ENCODE measurements at regions not wholly inside any gene's neighbourhood (a gene's known extent, or its start where the extent isn't known, plus 50 kb on each side); places are given as distances from the start of the nearest gene placed in this dataset.
"Not testable (repeated sequence)": the region's sequence is repeated elsewhere in the genome, so short reads cannot be mapped to it uniquely, and the experiment has no call there.

GRCh38 chr2:101645886-101646285, 51.6 kb upstream of the MAP4K4 start:
- dilution Hi-C loops (cut with MboI; ENCODE audit: extremely low pct_ligation_motif_present, low sequenced_read_pairs); H2AFZ ChIP-seq (ENCODE audit: control insufficient read depth, low read length); FAIRE-seq: not testable (repeated sequence)

GRCh38 chr2:101644842-101645383, 52.6 kb upstream of the MAP4K4 start:
- no peak overlapping the region for H3K4me2 ChIP-seq (ENCODE audit: control insufficient read depth, extremely low read depth, insufficient read depth, low read depth, low read length)
- H3K9me3 ChIP-seq (ENCODE audit: control insufficient read depth, low read depth, low read length): no peaks in the 10 kb centered on the region
- H3K27me3 ChIP-seq (ENCODE audit: control insufficient read depth, extremely low read depth, insufficient read depth, low read length): no peaks in the 10 kb centered on the region
- no peak overlapping the region for H3K27ac ChIP-seq (ENCODE audit: control insufficient read depth, insufficient read depth, low read length)
- dilution Hi-C loops (cut with MboI; ENCODE audit: extremely low pct_ligation_motif_present, low sequenced_read_pairs): no loop called here
- no peak for TF ChIP-seq EZH2 (IDR thresholded peaks at IDR 0.05; ENCODE audit: low read length)
- TF ChIP-seq, protein P1, sequence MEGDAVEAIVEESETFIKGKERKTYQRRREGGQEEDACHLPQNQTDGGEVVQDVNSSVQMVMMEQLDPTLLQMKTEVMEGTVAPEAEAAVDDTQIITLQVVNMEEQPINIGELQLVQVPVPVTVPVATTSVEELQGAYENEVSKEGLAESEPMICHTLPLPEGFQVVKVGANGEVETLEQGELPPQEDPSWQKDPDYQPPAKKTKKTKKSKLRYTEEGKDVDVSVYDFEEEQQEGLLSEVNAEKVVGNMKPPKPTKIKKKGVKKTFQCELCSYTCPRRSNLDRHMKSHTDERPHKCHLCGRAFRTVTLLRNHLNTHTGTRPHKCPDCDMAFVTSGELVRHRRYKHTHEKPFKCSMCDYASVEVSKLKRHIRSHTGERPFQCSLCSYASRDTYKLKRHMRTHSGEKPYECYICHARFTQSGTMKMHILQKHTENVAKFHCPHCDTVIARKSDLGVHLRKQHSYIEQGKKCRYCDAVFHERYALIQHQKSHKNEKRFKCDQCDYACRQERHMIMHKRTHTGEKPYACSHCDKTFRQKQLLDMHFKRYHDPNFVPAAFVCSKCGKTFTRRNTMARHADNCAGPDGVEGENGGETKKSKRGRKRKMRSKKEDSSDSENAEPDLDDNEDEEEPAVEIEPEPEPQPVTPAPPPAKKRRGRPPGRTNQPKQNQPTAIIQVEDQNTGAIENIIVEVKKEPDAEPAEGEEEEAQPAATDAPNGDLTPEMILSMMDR (optimal IDR thresholded peaks at IDR 0.05 in 1 of 3, IDR thresholded peaks at IDR 0.05 in 1 of 3, conservative IDR thresholded peaks at IDR 0.05 in 1 of 3; ENCODE audit: extremely low read depth in 1 of 3, insufficient read depth in 2 of 3, low read length in 3 of 3): no peak
- no peak overlapping the region for H3K4me3 ChIP-seq (ENCODE audit: control insufficient read depth in 2 of 3, extremely low read depth in 1 of 3, insufficient read depth in 2 of 3, low read depth in 1 of 3, low read length in 3 of 3)
- H3K9me1 ChIP-seq (ENCODE audit: control insufficient read depth, extremely low read depth, insufficient read depth, low read length): no peaks in the 10 kb centered on the region
- no peaks in the 10 kb centered on the region for H4K20me1 ChIP-seq (ENCODE audit: control insufficient read depth, extremely low read depth, insufficient read depth, low read length)
- H3K4me1 ChIP-seq (ENCODE audit: control insufficient read depth, extremely low read depth, insufficient read depth, low read length): no peaks in the 10 kb centered on the region
- no peak for DNase-seq (ENCODE audit: low read depth, low spot score)
- H3K79me2 ChIP-seq (ENCODE audit: control insufficient read depth, insufficient read depth, low read length): no peaks in the 10 kb centered on the region
- H3K36me3 ChIP-seq (ENCODE audit: control insufficient read depth in 2 of 2, extremely low read depth in 1 of 2, insufficient read depth in 2 of 2, low read length in 2 of 2): no peaks in the 10 kb centered on the region
- no peak overlapping the region for H2AFZ ChIP-seq (ENCODE audit: control insufficient read depth, low read length)
- no peak for FAIRE-seq
- H3K9ac ChIP-seq (ENCODE audit: control insufficient read depth, extremely low read depth, insufficient read depth, low read length): no peak overlapping the region

More at GRCh38 chr2:101645886-101646285, 51.6 kb upstream of the MAP4K4 start:
- not testable (repeated sequence) for H3K9me1 ChIP-seq (ENCODE audit: control insufficient read depth, extremely low read depth, insufficient read depth, low read length); H3K4me1 ChIP-seq (ENCODE audit: control insufficient read depth, extremely low read depth, insufficient read depth, low read length); H4K20me1 ChIP-seq (ENCODE audit: control insufficient read depth, extremely low read depth, insufficient read depth, low read length); H3K9me3 ChIP-seq (ENCODE audit: control insufficient read depth, low read depth, low read length); H3K27ac ChIP-seq (ENCODE audit: control insufficient read depth, insufficient read depth, low read length); H3K4me3 ChIP-seq (ENCODE audit: control insufficient read depth in 2 of 3, extremely low read depth in 1 of 3, insufficient read depth in 2 of 3, low read depth in 1 of 3, low read length in 3 of 3); H3K36me3 ChIP-seq (ENCODE audit: control insufficient read depth in 2 of 2, extremely low read depth in 1 of 2, insufficient read depth in 2 of 2, low read length in 2 of 2); DNase-seq (ENCODE audit: low read depth, low spot score); H3K79me2 ChIP-seq (ENCODE audit: control insufficient read depth, insufficient read depth, low read length); H3K27me3 ChIP-seq (ENCODE audit: control insufficient read depth, extremely low read depth, insufficient read depth, low read length); H3K9ac ChIP-seq (ENCODE audit: control insufficient read depth, extremely low read depth, insufficient read depth, low read length); H3K4me2 ChIP-seq (ENCODE audit: control insufficient read depth, extremely low read depth, insufficient read depth, low read depth, low read length)

GRCh38 chr2:101643004-101643524, 54.4 kb upstream of the MAP4K4 start:
- Histone ChIP-seq H3K36me3 (ENCODE audit: control insufficient read depth in 2 of 2, extremely low read depth in 1 of 2, insufficient read depth in 2 of 2, low read length in 2 of 2) (no peaks in the 10 kb centered on the region), H3K4me3 (ENCODE audit: control insufficient read depth in 2 of 3, extremely low read depth in 1 of 3, insufficient read depth in 2 of 3, low read depth in 1 of 3, low read length in 3 of 3) (no peak overlapping the region), H3K4me1 (ENCODE audit: control insufficient read depth, extremely low read depth, insufficient read depth, low read length) (no peaks in the 10 kb centered on the region), H3K27ac (ENCODE audit: control insufficient read depth, insufficient read depth, low read length) (no peak overlapping the region), H3K9me3 (ENCODE audit: control insufficient read depth, low read depth, low read length) (no peaks in the 10 kb centered on the region), H3K4me2 (ENCODE audit: control insufficient read depth, extremely low read depth, insufficient read depth, low read depth, low read length) (no peak overlapping the region), H3K9ac (ENCODE audit: control insufficient read depth, extremely low read depth, insufficient read depth, low read length) (no peak overlapping the region), H4K20me1 (ENCODE audit: control insufficient read depth, extremely low read depth, insufficient read depth, low read length) (no peaks in the 10 kb centered on the region), H3K27me3 (ENCODE audit: control insufficient read depth, extremely low read depth, insufficient read depth, low read length) (no peaks in the 10 kb centered on the region), H3K9me1 (ENCODE audit: control insufficient read depth, extremely low read depth, insufficient read depth, low read length) (no peaks in the 10 kb centered on the region), H3K79me2 (ENCODE audit: control insufficient read depth, insufficient read depth, low read length) (no peaks in the 10 kb centered on the region), H2AFZ (ENCODE audit: control insufficient read depth, low read length) (no peak overlapping the region)
- no peak for DNase-seq (ENCODE audit: low read depth, low spot score)
- dilution Hi-C loops (cut with MboI; ENCODE audit: extremely low pct_ligation_motif_present, low sequenced_read_pairs): no loop called here
- TF ChIP-seq, protein P1 (optimal IDR thresholded peaks at IDR 0.05 in 1 of 3, IDR thresholded peaks at IDR 0.05 in 1 of 3, conservative IDR thresholded peaks at IDR 0.05 in 1 of 3; ENCODE audit: extremely low read depth in 1 of 3, insufficient read depth in 2 of 3, low read length in 3 of 3): no peak
- no peak for TF ChIP-seq EZH2 (IDR thresholded peaks at IDR 0.05; ENCODE audit: low read length)
- no peak for FAIRE-seq

All from keratinocyte (primary cell).